ENCODE measurements at regions not wholly inside any gene's neighbourhood (a gene's known extent, or its start where the extent isn't known, plus 50 kb on each side); places are given as distances from the start of the nearest gene placed in this dataset.
"Not testable (repeated sequence)": the region's sequence is repeated elsewhere in the genome, so short reads cannot be mapped to it uniquely, and the experiment has no call there.

DNA sequence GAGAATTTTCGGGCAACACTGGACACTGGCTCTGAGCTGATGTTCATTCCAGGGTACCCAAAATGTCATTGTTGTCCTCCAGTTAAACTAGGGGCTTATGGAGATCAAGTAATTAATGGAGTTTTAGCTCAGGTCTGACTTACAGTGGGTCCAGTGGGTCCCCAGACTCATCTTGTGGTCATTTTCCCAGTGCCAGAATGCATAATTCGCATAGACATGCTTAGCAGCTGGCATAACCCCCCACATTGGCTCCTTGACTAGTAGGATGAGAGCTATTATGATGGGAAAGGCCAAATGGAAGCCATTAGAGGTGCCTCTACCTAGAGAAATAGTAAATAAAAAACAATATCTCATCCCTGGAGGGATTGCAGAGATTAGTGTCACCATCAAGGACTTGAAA, 818.9 kb downstream of the TMTC2 start:
- no peak for DNase-seq

- not testable (repeated sequence) for DNase-seq
These were observed 813.2 kb downstream of the TMTC2 start for GRCh38 chr12:83499894-83500293.

- no peak for DNase-seq
These were observed 791.0 kb downstream of the TMTC2 start for GRCh38 chr12:83477696-83478095.

- no peak for DNase-seq
These were observed 790.3 kb downstream of the TMTC2 start for GRCh38 chr12:83476695-83477690.

DNA sequence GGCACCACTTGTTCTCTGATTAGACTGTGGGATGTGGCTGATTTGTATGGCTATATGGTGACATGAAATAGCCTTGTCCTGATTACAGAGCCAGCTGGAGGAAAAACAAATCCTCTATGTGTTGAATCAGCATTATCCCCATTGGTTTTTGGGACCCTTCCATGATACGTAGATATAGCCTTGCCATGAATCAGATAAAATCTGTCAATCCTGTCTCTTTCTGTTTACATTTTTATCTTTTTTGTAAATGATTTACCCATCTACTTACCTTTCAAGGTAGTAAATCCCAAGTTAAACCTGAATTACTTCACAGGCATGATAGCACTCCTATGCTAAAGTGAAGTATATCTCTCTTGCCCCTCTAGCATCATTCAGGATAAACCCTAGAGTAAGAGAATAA, 789.3 kb downstream of the TMTC2 start:
- no peak for DNase-seq

- no peak for DNase-seq
These were observed 787.7 kb downstream of the TMTC2 start for GRCh38 chr12:83474369-83474768.

GRCh38 chr12:83473408-83474095, 786.8 kb downstream of the TMTC2 start:
- no peak for DNase-seq

- DNase-seq, result no peak
These were observed 786.1 kb downstream of the TMTC2 start for GRCh38 chr12:83472772-83473171.

GRCh38 chr12:83472350-83472749, 785.6 kb downstream of the TMTC2 start:
- DNase-seq, result no peak

- DNase-seq, result no peak
These were observed 784.6 kb downstream of the TMTC2 start for GRCh38 chr12:83471341-83471740.

GRCh38 chr12:83470749-83471148, 784.0 kb downstream of the TMTC2 start:
- no peak for DNase-seq

GRCh38 chr12:83468988-83469908, 782.5 kb downstream of the TMTC2 start:
- DNase-seq, result no peak

DNA sequence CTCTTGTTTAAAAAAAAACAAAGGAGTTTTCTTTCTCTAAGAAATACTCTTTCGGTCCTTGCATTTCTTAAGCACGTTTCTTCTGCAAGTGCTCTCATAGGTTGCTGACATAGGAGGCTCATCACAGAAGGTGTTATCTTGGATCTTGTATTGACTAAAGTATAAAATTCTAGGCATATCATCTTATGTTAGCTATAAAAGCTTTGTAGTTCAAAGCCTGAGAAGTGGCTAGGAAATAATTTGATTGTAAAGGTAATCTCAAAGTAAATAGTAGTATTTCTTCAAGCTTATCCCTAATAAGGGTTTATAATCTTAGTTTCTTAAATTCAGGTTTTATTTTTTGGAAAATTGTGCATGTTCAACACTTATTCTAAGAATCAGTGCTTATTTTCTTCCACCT, 778.9 kb downstream of the TMTC2 start:
- no peak for DNase-seq

GRCh38 chr12:83462419-83462818, 775.7 kb downstream of the TMTC2 start:
- no peak for DNase-seq

DNA sequence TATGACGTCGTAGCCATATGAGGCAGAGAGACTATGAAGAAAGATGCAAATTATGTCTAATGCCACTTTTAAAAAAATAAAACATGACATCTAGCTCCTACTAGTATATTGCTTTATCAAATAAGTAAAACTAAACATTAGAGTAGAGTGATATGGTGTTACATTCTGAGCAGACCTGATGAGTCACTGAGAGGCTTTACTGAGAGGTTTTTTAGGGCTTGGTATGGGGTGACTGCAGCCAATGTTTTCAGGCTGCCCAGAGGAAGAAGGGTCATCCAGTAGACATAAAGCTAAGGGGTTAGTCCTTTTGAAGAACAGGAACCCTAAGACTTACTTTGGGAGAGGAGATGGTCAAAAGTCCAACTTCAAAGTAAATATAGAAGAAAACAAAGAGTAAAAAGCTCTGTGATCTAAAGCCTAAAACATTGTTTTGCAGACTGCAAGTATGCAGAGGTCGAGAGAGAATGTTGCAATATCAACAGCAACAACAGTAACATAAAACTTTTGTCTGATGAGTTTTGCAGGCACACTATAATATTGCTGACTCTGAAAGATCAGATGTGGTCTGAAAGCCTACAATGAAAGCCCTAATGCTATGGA, 774.7 kb downstream of the TMTC2 start:
- DNase-seq, result no peak

DNA sequence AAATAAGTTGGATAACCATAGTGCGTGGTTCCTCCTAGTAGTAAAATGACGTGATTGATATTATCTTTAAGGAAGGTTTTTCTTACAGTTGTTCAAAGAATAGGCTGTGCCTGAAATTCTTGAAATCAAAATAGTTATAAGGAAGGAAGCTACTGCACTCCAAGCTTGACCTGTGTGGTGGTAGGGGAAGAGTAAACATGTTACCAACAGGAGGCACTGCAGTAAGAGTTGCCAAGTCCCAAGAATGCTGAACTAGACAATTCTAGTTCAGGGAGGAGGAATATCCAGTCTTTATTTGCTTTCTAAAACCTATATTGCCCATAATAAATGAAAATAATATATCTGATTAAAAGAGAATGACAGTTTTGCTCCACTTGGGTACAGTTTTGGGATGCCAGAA, 764.5 kb downstream of the TMTC2 start:
- DNase-seq, result no peak

DNA sequence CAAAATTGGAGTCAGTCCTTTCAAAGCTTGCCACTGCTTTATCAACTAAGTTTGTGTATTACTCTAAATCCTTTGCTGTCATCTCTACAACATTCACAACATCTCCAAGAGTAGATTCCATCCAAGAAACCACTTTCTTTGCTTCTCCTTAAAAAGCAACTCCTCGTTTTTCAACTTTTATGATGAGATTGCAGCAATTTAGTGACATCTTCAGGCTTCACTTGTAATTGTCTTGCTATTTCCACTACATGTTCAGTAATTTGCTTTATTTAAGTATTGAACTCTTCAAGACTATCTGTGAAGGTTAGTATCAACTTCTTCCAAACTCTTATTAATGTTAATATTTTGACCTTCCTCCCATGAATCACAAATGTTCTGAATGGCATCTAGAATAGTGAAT, 747.9 kb downstream of the TMTC2 start:
- DNase-seq, result no peak

DNA sequence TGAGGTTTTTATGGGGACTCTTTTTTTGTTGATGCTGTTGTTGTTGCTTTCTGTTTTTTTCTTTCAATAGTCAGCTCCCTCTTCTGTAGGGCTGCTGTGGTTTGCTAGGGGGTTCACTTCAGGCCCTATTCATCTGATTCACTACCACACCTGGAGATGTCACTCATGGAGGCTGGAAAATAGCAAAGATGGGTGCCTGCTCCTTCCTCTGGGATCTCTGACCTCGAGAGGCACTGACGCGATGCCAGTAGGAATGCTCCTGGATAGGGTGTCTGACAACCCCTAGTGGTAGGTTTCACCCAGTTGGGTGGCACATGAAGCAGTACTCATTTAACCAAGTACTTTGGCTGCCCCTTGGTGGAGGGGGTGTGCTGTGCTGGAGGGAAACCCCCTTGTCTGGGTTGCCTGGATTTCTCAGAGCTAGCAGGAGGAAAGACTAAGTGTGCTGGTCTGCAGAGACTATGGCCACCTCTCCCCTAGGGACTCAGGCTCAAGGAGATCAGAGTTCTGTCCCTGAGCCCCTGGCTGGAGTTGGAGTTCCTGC, 745.5 kb downstream of the TMTC2 start:
- no peak for DNase-seq

DNA sequence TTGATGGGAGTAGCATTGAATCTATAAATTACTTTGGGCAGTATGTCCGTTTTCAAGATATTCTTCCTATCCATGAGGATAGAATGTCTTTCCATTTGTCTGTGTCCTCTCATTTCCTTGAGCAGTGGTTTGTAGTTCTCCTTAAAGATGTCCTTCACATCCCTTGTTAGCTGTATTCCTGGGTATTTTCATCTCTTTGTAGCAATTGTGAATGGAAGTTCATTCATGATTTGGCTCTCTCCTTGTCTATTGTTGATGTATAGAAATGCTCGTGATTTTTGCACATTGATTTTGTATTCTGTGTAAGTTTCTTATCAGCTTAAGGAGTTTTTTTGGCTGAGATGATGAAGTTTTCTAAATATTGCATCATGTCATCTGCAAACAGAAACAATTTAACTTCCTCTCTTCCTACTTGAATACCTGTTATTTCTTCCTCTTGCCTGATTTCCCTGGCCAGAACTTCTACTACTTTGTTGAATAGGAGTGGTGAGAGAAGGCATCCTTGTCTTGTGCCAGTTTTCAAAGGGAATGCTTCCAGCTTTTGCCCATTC, 741.0 kb downstream of the TMTC2 start:
- not testable (repeated sequence) for DNase-seq

DNA sequence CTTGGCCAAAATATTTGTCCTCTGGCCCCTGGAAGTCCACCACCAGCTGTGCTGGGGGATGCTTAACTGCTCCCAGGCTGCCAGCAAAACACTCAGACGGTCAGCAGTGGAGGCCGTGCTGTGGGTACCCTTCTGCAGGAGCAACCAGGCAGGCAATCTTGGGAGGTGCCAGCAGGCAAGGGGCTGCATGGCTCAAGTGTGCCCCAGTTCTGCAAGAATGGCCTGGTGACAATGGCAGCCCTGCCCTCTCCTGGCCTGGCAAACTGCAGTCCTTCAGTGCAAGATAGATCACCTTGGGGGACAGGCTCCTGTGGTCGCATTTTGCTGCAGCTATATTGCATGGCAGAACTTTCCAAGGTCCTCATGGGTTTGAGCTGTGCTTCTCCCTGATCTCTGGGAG, 728.3 kb downstream of the TMTC2 start:
- DNase-seq, result no peak

DNA sequence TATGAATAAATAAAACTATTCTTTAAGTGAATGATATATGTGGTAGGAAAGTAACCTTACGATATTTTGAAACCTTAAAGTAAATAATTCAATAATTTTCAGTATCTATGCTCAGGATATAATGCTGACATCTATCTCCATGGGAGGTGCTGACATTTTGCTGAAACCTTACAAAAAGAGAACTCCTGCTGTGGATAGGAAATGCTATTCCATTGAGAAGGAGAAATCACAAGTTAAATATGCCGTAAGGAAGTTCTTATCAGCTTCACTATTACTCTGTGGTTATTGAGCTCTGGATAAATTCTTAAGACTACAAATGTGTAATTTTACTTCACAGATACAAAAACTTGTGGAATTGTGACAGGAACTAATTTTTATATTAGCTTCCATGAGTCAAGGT, 722.1 kb downstream of the TMTC2 start:
- DNase-seq, result no peak

DNA sequence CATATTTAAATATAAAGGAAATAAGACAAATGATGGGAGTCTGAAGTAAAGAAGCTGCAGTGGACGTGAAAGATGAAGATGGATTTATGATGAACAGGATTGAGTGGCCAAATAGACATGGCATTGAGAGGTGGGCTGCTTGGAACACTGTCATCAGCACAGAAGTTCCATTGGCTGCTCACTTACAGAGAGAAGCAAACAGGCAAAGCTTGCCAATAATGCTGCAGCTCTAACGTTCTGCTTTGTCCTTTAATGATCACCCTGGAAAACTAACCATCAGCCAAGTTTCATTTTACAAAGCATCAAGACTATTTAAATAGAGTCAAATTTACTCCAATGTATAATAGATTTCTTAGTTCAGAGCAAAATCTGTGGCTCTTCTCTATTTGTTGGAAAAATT, 721.4 kb downstream of the TMTC2 start:
- no peak for DNase-seq
